ENCODE measurements at regions not wholly inside any gene's neighbourhood (a gene's known extent, or its start where the extent isn't known, plus 50 kb on each side); places are given as distances from the start of the nearest gene placed in this dataset.

DNA sequence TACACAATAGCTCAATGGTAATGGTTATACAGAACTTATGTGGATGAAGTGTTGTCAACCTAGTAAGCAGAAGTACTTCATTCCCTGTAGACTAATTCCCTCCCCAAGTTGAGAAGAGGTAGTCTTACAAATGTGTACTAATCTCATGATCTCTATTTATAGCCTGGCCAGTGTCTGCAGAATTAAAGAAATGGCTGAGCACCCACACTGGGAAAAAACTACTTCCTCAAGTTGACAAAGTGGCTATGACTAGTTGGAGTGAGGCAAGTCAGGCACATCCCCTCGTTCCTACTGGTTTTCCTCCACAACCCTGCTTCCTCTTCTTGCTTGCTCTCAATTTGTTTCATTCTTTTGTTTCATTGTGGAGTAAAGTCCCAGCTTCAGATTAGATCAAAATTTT is 566.7 kb upstream of the ZNF717 start:
- peak; percentile 40 for DNase-seq

DNA sequence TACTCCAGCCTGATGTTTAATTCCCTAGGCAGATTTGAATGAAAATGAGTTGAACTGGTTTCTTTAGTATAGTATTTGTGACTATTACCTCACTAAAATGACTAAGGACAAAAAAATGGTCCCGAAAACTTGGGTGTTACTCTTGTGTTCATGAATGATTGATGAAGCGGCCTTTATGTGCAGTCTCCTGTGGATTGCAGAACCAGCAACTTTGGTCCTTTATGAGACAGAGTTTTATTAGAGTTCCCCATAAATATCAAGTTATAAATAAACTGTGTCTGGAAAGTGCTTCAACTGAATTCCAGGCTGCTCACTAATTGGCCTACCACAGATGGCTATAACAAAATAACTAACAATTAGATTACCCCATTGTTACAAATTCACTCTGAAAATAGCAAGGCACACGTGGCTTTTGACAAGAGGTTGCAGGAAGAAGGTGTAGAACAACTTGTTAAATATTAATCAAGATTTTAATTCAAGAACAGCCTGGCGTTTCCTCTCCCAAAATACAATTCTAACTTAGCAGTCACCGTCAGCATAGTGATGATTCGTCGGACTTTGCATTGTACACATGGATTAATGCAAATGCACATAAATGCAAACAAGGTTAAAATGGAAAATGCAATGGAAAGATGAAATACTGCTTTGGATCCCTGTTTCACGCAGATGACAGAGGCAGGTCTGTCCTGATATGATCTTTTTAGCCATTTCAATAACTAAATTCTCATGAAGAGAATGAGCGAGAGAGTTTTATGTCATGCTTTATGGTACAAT is 567.3 kb upstream of the ZNF717 start:
- no peak for DNase-seq

DNA sequence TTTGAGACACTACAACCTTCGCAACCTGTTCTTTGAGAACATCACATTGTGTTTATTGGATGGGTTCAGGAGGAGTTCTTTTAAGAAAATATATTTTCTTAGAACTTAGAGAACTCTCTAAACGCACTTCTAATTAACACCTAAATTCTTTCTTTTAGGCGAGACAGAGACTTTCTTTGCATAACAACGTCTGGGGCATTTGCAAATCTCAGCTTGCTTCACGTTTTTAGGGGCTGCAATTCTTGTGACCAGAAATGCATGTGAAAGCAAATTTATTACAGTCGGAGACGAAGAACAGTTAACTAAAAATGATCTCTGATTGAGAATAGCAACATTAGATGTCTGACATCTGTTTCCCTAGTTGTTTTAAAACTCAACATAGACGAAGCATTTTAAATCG is 568.3 kb upstream of the ZNF717 start:
- no peak for DNase-seq

DNA sequence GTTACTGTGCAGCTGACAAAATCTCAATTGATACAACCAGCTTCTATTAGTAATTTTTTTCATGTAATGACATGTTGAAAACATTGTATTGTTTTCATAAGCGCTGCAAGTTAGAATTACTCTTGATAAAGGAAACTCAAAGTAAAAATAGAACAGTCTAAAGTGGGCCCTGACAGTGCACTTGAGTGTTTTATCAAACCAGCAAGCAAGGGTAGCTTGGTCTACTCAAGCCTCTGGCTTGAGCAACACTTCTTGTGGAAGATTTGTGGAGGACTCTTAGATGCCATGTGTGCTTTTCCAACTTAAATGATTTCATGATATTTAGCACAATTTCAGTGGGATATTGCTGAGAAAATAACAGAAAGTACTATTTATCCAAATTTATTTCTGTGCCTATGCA is 575.7 kb upstream of the ZNF717 start:
- no peak for DNase-seq

DNA sequence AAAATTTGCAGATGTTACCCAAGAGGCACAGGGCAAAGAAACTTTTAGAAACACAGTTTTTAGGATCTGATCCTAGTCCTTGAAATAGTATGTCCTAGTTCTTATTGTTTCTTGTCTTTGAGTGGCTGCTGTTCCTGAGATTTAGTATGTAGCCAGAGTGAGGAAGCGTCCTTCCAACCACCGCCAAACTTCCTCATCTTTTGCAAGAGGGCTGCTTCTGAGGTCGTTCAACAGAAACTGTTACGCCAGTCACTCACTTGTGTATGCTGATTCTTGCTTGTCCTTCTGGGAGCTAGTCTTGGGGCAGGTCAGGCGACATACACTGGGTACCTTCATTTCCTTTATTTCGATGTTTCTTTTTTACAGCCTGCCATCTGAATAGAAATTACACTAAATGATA is 577.3 kb upstream of the ZNF717 start:
- DNase-seq, result no peak

DNA sequence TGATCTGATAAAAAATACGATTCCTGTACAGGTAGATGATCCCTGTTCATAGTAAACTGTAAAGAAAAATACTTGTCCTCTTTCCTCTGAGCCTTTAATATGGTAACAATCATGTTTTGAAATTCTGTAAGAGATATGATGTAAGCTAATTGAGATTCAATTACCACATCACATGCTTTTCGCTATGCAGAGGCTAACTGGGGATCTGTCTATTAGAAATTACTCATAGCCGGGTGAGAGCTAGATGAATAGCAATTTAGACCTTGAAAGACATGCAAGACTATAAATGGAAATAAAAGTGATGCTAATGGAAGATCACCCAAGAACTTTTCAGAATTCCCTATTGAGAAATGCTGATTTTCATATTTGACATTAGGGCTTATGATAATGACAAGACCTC is 579.9 kb upstream of the ZNF717 start:
- no peak for DNase-seq

DNA sequence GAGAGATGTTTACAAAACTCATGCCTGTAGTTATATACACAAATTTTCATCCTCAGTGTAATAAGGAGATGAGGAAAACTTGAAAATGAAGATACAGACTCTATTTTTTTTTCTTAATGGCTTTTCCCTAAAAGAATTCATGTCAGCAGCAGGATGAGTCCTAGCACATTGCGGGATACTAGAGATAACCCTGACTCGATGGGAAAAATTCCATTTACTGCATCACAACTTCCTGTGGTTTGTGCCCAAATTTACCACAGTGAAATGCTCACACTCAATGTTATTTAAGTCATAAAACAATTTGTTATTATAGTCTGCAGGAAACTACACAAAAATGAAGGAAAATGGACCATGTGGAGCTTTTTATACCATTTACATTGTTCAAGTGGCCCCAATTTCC is 581.9 kb upstream of the ZNF717 start:
- DNase-seq, result no peak

DNA sequence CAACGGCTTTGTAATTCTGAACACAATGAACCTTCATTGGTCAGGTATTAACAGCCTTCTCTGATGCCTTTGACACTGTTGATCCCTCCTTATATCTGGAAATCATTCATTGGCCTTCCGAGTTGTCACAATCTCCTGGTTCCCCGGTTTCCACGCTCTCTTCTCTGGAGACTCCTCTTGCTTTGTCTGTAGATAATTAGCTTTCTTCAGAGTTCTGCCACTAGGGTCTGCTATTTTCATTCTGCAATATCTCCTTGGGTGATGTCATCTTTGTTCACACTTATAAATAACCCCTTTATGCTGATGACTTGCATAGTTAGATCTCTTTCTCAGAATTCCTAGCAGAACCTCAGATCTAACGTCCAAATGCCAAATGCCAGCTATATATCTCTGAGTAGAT is 583.8 kb upstream of the ZNF717 start:
- peak; percentile 28 for DNase-seq

DNA sequence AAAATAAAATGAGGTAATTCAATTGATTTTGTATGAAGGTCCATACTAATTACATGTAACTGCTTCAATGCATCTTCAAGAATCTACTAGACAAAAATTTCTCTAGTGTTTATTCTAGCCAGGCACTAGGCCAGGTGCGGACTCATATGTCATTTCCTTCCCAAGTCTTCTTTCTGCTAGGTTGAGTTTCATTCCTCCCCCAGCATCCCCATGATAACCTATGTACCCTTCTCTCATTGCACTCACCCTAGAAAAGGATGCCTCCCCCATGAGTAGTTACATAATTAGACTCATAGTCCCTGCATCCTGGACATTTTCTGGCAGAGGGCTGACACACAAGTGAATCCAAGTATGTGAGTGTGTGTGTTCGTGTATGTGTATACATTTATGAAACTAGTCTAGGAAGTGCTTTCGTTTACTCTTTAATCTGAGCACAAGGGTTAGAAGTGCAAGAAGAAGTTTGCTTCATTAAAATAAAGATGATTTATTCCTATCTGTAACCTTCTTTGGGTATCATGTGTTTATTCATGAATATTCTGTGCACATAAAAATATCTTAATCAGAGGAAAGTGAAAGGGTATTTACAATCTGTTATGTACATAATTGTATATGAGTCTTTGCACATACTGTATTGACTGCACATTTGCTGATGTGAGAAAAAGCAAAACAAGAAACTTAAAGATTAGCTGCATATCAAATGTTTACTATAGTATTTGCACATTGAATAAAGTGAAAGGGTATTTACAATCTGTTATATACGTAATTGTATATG is 585.6 kb upstream of the ZNF717 start:
- no peak for DNase-seq

DNA sequence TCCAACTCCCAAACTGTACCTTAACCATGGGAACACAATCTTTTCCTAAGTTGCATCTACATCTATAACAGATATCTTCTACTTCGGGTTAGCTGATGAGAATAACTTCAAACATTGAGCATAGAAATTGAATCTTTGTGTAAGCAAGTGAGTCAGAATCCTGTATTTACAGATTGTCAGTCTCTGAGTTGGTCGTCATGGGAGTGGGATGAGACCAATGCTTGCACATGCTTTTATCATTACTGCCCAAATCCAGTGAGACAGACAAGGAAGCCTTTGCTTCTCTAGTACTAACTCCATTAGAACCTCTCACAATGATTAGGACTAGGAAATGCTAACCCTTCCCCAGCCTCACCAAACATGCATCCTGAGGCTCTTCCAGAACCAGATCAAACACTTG is 587.1 kb upstream of the ZNF717 start:
- DNase-seq, result no peak

DNA sequence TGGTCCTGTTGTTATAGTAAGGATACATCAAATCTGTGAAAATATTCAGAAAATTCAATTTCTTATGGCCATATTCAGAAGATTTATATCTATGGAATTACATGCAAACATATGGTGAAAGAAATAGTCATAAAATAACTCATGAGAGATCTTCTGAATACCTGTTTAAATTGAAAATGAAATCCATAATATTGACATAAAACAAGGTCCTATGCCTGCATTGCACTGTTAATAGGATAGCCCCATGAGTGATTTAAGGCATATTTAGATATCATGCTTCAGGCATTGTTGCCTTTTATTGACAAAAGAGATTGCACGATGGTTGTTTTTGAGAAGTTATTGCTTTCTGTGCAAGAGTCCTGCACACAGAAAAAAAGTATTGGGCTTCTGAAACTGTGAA is 591.7 kb upstream of the ZNF717 start:
- DNase-seq, result no peak

DNA sequence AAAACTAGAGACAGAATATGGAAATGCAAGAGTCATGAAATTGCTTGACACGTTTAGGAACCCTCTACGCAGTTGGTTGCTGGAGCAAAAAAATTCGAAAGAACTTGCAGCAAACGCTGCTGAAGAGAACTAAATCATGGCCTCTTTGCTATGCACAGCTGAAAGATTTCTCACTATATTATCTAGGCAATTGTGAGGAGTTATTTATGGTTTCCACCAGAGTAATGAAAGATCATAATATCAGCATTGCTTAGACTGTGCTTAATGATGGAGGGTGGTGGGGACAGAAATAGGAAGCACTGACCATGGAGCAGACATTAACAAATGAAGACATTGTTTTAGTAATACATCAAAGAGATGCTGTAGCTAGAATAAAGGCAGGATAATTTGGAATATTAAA is 593.4 kb upstream of the ZNF717 start:
- DNase-seq, result no peak

DNA sequence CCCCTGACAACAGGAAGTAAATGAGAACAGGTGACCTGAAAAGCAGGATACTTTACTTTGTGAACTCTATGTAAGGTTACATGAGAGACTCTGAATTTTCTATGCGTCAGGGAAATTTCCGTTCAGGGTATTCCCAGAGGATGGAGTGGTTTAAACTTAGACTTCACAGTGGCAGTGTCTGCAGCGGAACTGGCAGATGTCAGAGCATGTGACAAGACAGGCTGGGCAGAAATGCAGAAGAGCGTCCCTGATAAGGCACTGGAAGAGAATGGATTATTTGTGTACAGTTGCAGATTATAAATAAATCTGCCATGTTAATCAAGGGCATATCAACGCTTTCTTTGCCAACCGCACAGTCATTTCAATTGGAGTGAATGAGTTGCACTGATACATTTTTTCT is 598.4 kb upstream of the ZNF717 start:
- peak; percentile 42 for DNase-seq

DNA sequence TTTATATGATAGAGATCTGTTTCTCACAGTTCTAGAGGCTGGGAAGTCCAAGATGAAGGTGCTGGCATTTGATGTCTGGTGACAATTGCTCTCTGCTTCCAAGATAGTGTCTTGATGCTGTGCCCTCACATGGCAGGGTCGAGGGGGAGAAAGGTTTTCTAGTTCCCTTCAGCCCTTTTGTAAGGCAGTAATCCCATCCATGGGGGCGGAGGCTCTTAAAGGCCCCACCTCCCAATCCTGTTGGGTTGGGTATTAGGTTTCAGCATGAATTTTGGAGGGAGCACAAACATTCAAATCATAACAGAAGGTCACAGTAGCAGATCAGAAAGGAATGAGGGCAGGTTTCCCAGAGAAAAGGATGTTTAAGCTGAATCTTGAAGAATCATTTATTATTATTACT is 601.7 kb upstream of the ZNF717 start:
- DNase-seq, result peak; percentile 17

DNA sequence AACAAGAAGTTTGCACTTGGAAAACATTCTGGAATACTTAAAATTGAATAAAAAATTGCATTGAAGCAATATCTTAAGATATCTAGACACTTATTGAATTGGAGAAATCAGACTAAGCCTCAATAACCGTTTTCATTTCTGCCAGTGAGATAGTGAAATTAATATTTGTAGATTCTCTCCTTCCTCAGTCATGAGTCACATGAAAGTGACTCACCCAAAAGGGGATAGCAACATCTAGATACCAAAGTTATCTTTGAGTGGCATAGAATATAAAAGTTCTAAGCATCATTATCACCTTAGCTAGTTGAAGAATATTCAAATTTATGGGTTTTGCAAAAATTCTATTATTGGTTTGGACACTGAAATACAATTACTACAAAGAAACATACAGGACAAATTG is 614.8 kb upstream of the ZNF717 start:
- no peak for DNase-seq

DNA sequence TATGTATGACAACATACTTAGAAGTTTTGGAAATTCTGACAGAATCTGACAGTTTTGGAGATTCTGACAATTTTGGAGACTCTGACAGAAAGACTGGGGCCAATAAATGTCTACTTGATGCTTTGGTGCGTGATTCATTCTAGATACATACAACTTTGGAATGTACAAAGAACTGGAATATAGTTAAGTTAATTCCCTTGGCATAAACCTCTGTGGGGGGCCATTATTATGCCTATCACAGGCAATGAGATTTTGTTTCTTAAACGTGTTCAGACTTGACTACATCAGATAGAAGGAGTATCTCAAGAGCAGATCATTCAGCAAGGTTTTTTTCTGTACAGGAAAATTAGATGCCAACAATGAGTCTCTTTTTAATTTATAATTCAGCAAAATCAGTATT is 617.6 kb upstream of the ZNF717 start:
- DNase-seq, result peak; percentile 33

DNA sequence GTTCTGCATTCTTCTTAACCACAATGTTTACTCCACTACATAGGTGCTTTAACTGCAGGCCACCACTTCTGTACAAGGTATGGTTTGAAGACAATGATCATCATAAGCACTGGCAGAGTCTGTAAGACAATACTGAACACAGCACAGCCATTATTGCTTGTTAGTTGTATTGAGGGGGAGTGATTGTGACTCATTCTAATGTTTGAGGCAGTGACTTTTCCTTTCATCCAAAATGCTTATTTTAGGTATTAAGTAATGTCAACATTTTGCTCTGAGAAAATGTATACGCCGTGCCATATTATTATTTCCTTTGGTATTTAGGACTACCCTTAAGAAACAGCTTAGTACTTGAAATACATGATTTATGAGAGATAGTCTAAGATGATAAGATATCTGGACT is 618.2 kb upstream of the ZNF717 start:
- DNase-seq, result no peak

DNA sequence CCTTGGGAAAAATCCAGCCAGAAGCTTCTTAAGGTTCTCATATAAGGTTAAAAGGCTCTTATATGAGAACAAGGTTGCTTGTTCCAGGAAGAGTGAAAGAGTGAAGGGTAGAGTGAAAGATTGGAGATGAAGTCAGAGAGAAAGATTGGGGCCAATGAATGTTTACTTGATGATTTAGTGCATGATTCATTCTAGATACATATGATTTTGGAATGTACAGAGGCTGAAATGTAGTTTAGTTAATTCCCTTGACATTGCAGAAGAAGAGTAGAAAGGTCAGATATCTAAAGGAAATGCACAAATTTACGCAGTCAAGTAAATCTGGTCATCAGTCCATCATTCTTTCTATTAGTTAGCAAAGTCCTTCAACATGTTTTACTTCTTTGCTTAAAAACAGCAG is 619.8 kb upstream of the ZNF717 start:
- no peak for DNase-seq

DNA sequence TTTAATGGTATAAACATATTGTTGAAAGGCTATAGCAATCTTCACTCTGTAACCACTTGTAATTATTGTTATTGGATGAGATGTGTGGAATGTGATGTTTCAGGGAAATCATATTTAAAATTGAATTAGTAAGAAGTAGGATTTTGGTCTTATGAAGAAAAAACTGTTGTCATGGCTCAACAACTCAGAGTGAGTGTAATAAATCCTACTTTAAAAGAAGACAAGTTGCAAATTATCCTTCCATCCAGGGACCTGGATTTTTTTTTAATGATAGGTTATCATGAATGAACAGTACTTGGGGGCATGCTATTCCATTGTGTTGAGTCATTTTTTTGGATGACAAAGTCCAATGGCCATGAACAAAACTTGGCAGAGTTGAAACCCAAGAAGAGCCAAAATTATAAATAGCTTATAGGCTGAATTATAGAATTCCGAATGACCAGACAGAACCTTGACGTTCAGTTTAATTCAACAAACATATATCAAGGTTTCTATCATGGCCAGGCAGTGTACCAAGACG is 625.5 kb upstream of the ZNF717 start:
- no peak for DNase-seq

DNA sequence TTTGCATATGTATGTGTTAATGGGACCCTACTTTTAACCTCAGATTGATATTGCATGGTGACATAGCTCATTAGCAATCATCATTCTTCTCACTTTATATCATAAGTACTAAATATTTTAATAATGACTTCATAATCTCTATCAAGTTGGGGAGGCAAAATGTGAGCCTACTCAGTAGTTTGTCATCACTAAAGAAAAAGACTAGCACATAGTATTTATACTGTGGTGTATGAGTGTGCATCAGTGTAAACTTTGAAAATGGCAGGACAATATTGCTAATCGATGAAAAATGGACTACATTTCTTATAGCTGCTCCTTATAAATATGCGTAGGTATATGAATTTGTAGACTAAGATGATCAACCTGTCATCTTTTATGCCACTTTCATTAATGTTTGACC is 624.5 kb upstream of the ROBO2 start:
- DNase-seq, result no peak

DNA sequence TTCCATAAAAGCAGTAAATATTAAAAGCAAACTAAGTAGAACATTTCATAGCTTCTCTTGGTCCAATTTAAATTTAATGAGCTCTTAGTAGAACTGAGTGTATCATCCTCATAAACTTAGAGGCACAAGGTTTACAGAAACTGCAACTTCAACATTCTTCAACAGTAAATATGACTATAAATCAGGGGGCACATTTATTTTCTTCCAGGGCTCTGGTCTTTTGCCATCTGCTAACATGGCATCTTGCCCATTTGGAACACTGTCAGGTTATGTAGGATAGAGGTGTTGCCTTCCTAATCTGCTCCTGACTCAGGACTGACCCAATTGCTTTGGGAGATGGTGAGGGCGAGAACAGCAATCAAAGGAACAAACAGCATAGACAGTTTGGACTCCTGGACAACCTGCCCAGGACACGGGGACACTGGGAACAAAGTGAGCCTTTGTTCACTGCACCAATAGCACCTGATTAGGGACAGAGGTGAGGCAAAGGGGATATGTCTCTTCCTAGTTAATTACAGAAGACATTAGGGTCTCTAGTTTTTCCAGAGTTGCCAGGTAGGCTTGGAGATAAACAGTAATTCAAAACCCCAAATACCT is 610.2 kb upstream of the ROBO2 start:
- DNase-seq, result peak; percentile 69

DNA sequence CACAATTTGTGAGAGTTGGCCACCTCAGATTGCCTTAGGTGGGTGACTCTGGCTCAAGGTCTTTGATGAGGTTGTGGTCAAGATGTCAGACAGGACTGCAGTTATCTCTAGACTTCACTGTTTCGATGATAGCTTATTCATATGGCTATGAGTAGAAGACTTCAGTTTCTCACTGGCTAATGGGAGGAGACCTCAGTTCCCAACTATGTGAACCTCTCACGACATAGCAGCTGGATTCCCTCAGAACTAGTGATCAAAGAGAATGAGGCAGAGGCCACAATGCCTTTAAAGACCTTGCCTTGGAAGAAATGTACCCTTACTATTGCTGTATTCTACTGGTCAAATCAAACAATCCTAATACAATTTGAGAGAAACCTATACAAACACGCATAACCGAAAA is 607.5 kb upstream of the ROBO2 start:
- no peak for DNase-seq

DNA sequence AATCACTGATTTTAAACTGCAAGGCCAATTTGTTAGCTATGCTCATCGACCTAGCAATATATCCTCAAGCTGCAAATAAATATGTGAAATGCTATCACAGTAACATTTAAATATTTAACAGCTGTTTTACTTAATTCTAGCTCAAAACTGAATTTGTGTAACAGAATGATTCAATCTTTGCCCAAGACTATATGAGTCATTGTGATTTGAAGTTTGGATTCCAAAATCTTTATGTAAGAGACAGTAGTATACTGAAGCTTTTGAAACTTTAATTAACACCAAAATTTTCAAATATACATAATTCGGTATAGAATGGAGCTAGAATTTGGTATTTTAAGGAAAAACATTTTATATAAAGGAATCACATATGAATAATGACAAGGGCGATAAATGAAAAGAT is 603.0 kb upstream of the ROBO2 start:
- DNase-seq, result no peak

DNA sequence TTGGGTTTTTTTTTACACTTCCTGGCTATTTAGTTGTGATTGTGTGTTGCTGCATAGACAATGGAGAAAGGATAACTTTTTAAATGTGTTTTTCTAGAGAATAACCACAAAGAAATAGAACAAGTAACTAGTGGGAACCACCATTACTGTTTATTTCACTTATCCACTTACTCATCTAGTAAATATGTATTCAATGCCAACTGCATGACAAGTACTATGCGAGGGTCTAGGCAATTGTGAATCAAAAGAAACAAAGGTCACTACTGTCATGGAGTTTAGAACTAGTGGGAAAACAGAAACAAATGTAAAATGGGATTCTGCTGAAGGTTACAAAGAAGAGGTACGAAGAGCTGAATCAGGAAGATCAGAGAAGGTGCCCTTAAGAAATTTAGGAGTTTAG is 600.9 kb upstream of the ROBO2 start:
- no peak for DNase-seq

Data from NCI-H82 (cell line).